ENCODE measurements at regions not wholly inside any gene's neighbourhood (a gene's known extent, or its start where the extent isn't known, plus 50 kb on each side); places are given as distances from the start of the nearest gene placed in this dataset.

DNA sequence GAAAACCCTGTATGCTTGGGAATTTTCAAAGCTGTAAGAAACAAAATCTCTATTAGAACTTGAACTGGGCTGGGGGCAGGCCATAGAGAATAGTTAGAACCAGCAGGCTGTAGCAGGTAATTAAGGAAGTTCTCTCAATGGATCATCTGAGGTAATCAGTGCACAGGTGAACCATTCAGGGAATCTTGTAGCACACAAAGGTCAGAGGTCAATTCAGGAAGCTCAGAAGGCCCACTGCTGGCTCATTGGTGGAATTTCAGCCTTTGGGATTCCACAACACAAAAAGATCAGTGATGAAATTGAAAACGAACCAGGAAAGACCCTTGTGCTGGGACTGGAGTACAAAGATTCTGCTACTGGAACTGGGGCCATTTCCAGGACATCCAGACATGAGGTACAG is 82.0 kb downstream of the TMEM168 start:
- ChIA-PET RAD21 (ENCODE audit: low non-redundant PET in 1 of 2, low total read pairs in 2 of 2, uncharacterized antibody in 2 of 2, unreplicated experiment in 2 of 2) (no interaction called here), CTCF (interaction anchor here (1.0 kb wide), 1 partner anchor 294 kb away, joined by 3 read pairs; no protein-coding TSS in a partner anchor), POLR2A (no interaction called here)
- Histone ChIP-seq H3K9me3 (ENCODE audit: control insufficient read depth in 1 of 2, insufficient read depth in 1 of 2, low read depth in 1 of 2, low read length in 2 of 2) (no peaks in the 10 kb centered on the region), H3K4me1 (ENCODE audit: control insufficient read depth in 1 of 2, insufficient read depth in 2 of 2, low read length in 2 of 2) (no peaks in the 10 kb centered on the region), H3K9me2 (ENCODE audit: insufficient read depth) (no peaks in the 10 kb centered on the region), H2AFZ (ENCODE audit: low read depth, low read length, poor library complexity, severe bottlenecking) (no peak overlapping the region), H3K27me3 (ENCODE audit: insufficient read depth, low read length) (no peaks in the 10 kb centered on the region), H3K36me3 (ENCODE audit: control insufficient read depth in 1 of 2, insufficient read depth in 2 of 2, low read length in 2 of 2) (no peaks in the 10 kb centered on the region), H3K4me3 (replicated peaks in 1 of 2; ENCODE audit: low read depth in 1 of 2, low read length in 2 of 2) (no peak overlapping the region), H4K20me1 (ENCODE audit: insufficient read depth) (no peaks in the 10 kb centered on the region), H3K9ac (ENCODE audit: low read length) (no peak overlapping the region), H3K4me2 (ENCODE audit: low read length) (no peak overlapping the region), H3K79me2 (ENCODE audit: insufficient read depth, low read length) (no peaks in the 10 kb centered on the region), H3K27ac (ENCODE audit: low read depth, low read length) (no peak overlapping the region)
- intact Hi-C loops (cut with micrococcal nuclease) = no loop called here
- TF ChIP-seq, protein P1, sequence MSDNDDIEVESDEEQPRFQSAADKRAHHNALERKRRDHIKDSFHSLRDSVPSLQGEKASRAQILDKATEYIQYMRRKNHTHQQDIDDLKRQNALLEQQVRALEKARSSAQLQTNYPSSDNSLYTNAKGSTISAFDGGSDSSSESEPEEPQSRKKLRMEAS (IDR thresholded peaks at IDR 0.05) = no peak
- TF ChIP-seq, protein P2, sequence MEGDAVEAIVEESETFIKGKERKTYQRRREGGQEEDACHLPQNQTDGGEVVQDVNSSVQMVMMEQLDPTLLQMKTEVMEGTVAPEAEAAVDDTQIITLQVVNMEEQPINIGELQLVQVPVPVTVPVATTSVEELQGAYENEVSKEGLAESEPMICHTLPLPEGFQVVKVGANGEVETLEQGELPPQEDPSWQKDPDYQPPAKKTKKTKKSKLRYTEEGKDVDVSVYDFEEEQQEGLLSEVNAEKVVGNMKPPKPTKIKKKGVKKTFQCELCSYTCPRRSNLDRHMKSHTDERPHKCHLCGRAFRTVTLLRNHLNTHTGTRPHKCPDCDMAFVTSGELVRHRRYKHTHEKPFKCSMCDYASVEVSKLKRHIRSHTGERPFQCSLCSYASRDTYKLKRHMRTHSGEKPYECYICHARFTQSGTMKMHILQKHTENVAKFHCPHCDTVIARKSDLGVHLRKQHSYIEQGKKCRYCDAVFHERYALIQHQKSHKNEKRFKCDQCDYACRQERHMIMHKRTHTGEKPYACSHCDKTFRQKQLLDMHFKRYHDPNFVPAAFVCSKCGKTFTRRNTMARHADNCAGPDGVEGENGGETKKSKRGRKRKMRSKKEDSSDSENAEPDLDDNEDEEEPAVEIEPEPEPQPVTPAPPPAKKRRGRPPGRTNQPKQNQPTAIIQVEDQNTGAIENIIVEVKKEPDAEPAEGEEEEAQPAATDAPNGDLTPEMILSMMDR (IDR thresholded peaks at IDR 0.05 in 2 of 3, conservative IDR thresholded peaks at IDR 0.05 in 1 of 3; ENCODE audit: borderline replicate concordance in 1 of 3, insufficient read depth in 1 of 3, low read depth in 2 of 3, low read length in 2 of 3) = peak in 1 of 3 experiments; percentile 27; a peak in 2 of 6 replicates
- no peak for DNase-seq (ENCODE audit: low read depth, low spot score)
- no peak for ATAC-seq
- BruUV-seq (replicated peaks) = no TSS peak
